ENCODE measurements at regions not wholly inside any gene's neighbourhood (a gene's known extent, or its start where the extent isn't known, plus 50 kb on each side); places are given as distances from the start of the nearest gene placed in this dataset.

GRCh38 chr10:36496758-36497157 lies 628.6 kb upstream of the ANKRD30A start:
- no peak overlapping the region for H3K4me3 ChIP-seq (replicated peaks; ENCODE audit: low read depth, low read length)
- no peaks in the 10 kb centered on the region for H3K27me3 ChIP-seq (replicated peaks; ENCODE audit: control insufficient read depth, insufficient read depth, low read length)
- no peak for DNase-seq (ENCODE audit: extremely low read depth, insufficient read length)
- no peak for TF ChIP-seq CTCF (IDR thresholded peaks at IDR 0.05; ENCODE audit: insufficient read depth, low read length, poor library complexity, severe bottlenecking)
- H3K36me3 ChIP-seq (ENCODE audit: control insufficient read depth, insufficient read depth, low read length) = no peaks in the 10 kb centered on the region

GRCh38 chr10:36494371-36494770 lies 631.0 kb upstream of the ANKRD30A start:
- Histone ChIP-seq H3K4me3 (replicated peaks; ENCODE audit: low read depth, low read length) (no peak overlapping the region), H3K27me3 (replicated peaks; ENCODE audit: control insufficient read depth, insufficient read depth, low read length) (no peaks in the 10 kb centered on the region), H3K36me3 (ENCODE audit: control insufficient read depth, insufficient read depth, low read length) (no peaks in the 10 kb centered on the region)
- no peak for DNase-seq (ENCODE audit: extremely low read depth, insufficient read length)
- TF ChIP-seq CTCF (IDR thresholded peaks at IDR 0.05; ENCODE audit: insufficient read depth, low read length, poor library complexity, severe bottlenecking) = no peak

GRCh38 chr10:36493516-36493880 lies 631.9 kb upstream of the ANKRD30A start:
- Histone ChIP-seq H3K4me3 (replicated peaks; ENCODE audit: low read depth, low read length) (no peak overlapping the region), H3K36me3 (ENCODE audit: control insufficient read depth, insufficient read depth, low read length) (no peaks in the 10 kb centered on the region), H3K27me3 (replicated peaks; ENCODE audit: control insufficient read depth, insufficient read depth, low read length) (no peaks in the 10 kb centered on the region)
- DNase-seq (ENCODE audit: extremely low read depth, insufficient read length) = no peak
- TF ChIP-seq CTCF (IDR thresholded peaks at IDR 0.05; ENCODE audit: insufficient read depth, low read length, poor library complexity, severe bottlenecking) = no peak

GRCh38 chr10:36492590-36493515 lies 632.5 kb upstream of the ANKRD30A start:
- H3K4me3 ChIP-seq (replicated peaks; ENCODE audit: low read depth, low read length) = no peak overlapping the region
- H3K36me3 ChIP-seq (ENCODE audit: control insufficient read depth, insufficient read depth, low read length) = no peaks in the 10 kb centered on the region
- no peaks in the 10 kb centered on the region for H3K27me3 ChIP-seq (replicated peaks; ENCODE audit: control insufficient read depth, insufficient read depth, low read length)
- TF ChIP-seq CTCF (IDR thresholded peaks at IDR 0.05; ENCODE audit: insufficient read depth, low read length, poor library complexity, severe bottlenecking) = no peak
- DNase-seq (ENCODE audit: extremely low read depth, insufficient read length) = no peak

GRCh38 chr10:36491926-36492325 lies 633.5 kb upstream of the ANKRD30A start:
- H3K36me3 ChIP-seq (ENCODE audit: control insufficient read depth, insufficient read depth, low read length) = no peaks in the 10 kb centered on the region
- TF ChIP-seq CTCF (IDR thresholded peaks at IDR 0.05; ENCODE audit: insufficient read depth, low read length, poor library complexity, severe bottlenecking) = no peak
- H3K27me3 ChIP-seq (replicated peaks; ENCODE audit: control insufficient read depth, insufficient read depth, low read length) = no peaks in the 10 kb centered on the region
- no peak for DNase-seq (ENCODE audit: extremely low read depth, insufficient read length)
- H3K4me3 ChIP-seq (replicated peaks; ENCODE audit: low read depth, low read length) = no peak overlapping the region
